ENCODE measurements at regions not wholly inside any gene's neighbourhood (a gene's known extent, or its start where the extent isn't known, plus 50 kb on each side); places are given as distances from the start of the nearest gene placed in this dataset.

DNA sequence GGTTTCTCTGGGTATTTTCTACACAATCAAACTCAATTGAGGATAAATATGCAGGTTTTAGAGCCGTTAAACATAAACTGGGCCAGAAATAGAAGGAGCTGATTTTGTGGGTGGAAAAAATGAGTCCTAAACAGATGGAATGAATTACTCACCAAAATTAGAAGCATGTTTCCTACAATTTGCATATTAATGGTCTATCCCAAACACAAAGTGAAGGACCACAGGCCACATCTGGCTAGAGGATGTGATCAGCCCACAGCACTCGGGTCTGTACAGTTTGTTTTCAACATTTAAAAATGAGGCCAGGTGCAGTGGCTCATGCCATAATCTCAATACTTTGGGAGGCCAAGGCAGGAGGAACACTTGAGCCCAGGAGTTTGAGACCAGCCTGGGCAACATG, 296.3 kb downstream of the PREX1 start:
- Histone ChIP-seq H3K4me3 (ENCODE audit: low read depth, low read length) (no peak overlapping the region), H3K36me3 (ENCODE audit: control insufficient read depth, insufficient read depth, low read length) (no peaks in the 10 kb centered on the region), H3K27me3 (ENCODE audit: control insufficient read depth, insufficient read depth, low read length) (no peaks in the 10 kb centered on the region; the same call in 1 of the 2 replicates)
- ChIA-PET POLR2A (interaction anchor here (0.6 to 0.7 kb wide), 2 partner anchors 129 to 472 kb away, joined by 5 read pairs; no protein-coding TSS in a partner anchor), CTCF (no interaction called here)
- DNase-seq (ENCODE audit: low read depth) = no peak
- TF ChIP-seq CTCF (IDR thresholded peaks at IDR 0.05; ENCODE audit: insufficient read depth, low read depth, low read length) = no peak

- Histone ChIP-seq H3K36me3 (ENCODE audit: control insufficient read depth, insufficient read depth, low read length) (no peaks in the 10 kb centered on the region), H3K4me3 (ENCODE audit: low read depth, low read length) (no peak overlapping the region), H3K27me3 (ENCODE audit: control insufficient read depth, insufficient read depth, low read length) (no peaks in the 10 kb centered on the region; the same call in 1 of the 2 replicates)
- no peak for TF ChIP-seq CTCF (IDR thresholded peaks at IDR 0.05; ENCODE audit: insufficient read depth, low read depth, low read length)
- no peak for DNase-seq (ENCODE audit: low read depth)
- POLR2A ChIA-PET = no interaction called here
- CTCF ChIA-PET = no interaction called here
Measured at GRCh38 chr20:48530957-48531356, 296.8 kb downstream of the PREX1 start.

DNA sequence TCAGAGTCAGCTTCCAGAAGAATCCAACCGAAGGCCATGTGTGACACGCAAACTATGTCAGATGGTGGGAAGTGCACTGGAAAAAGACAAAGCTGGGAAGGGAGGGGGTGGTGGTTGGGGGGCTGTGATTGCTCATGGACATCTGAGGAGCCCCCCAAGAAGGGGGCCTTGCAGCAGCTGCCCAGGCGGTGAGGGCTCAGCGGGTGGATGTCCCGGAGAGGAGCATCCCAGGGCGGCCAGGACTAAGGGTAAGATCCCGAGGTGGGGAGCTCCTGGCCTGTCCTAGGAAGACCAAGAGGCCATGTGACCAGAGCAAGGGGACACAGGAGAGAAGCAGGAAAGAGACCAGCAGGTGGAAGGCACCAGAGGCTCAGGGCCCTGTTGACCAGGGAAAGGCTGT, 299.5 kb downstream of the PREX1 start:
- CTCF ChIA-PET = no interaction called here
- no peak for DNase-seq (ENCODE audit: low read depth)
- Histone ChIP-seq H3K27me3 (ENCODE audit: control insufficient read depth, insufficient read depth, low read length) (no peaks in the 10 kb centered on the region), H3K4me3 (ENCODE audit: low read depth, low read length) (no peak overlapping the region), H3K36me3 (ENCODE audit: control insufficient read depth, insufficient read depth, low read length) (no peaks in the 10 kb centered on the region)
- POLR2A ChIA-PET = no interaction called here
- no peak for TF ChIP-seq CTCF (IDR thresholded peaks at IDR 0.05; ENCODE audit: insufficient read depth, low read depth, low read length)

GRCh38 chr20:48527771-48528170, 300.0 kb downstream of the PREX1 start:
- no peak for DNase-seq (ENCODE audit: low read depth)
- POLR2A ChIA-PET = no interaction called here
- no peak overlapping the region for H3K4me3 ChIP-seq (ENCODE audit: low read depth, low read length)
- TF ChIP-seq CTCF (IDR thresholded peaks at IDR 0.05; ENCODE audit: insufficient read depth, low read depth, low read length) = no peak
- CTCF ChIA-PET = no interaction called here
- no peaks in the 10 kb centered on the region for H3K36me3 ChIP-seq (ENCODE audit: control insufficient read depth, insufficient read depth, low read length)
- H3K27me3 ChIP-seq (ENCODE audit: control insufficient read depth, insufficient read depth, low read length) = no peaks in the 10 kb centered on the region

- no peak for TF ChIP-seq CTCF (IDR thresholded peaks at IDR 0.05; ENCODE audit: insufficient read depth, low read depth, low read length)
- Histone ChIP-seq H3K36me3 (ENCODE audit: control insufficient read depth, insufficient read depth, low read length) (no peaks in the 10 kb centered on the region), H3K4me3 (ENCODE audit: low read depth, low read length) (no peak overlapping the region), H3K27me3 (ENCODE audit: control insufficient read depth, insufficient read depth, low read length) (no peaks in the 10 kb centered on the region)
- ChIA-PET CTCF (no interaction called here), POLR2A (no interaction called here)
- no peak for DNase-seq (ENCODE audit: low read depth)
Measured at GRCh38 chr20:48526936-48527335, 300.9 kb downstream of the PREX1 start.
